ENCODE measurements at regions not wholly inside any gene's neighbourhood (a gene's known extent, or its start where the extent isn't known, plus 50 kb on each side); places are given as distances from the start of the nearest gene placed in this dataset.

DNA sequence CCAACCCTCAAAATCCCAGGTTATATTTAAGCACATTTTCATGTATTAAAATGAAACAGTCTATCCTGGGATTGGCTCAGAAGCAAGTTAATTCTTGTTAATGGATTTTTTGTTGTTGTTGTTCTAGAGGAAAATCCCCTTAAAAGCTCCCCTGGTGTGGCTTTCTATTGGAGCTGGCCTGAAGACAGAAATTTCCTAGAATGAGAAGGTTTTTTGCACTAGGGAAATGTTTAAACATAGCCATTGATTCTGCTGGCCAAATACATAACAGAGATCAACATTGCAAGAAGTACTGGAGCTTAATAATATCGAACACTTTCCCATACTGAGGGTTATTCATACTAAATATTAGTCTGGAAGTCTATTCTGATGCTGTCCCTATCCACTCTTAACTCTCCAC is 148.8 kb upstream of the PCDH18 start:
- ChIA-PET POLR2A (no interaction called here), CTCF (no interaction called here)
- Histone ChIP-seq H3K27ac (ENCODE audit: extremely low read depth, low read depth, low read length) (no peak overlapping the region), H3K9me3 (ENCODE audit: control insufficient read depth, insufficient read depth, low read depth, low read length) (no peaks in the 10 kb centered on the region), H3K4me1 (ENCODE audit: control insufficient read depth, insufficient read depth, low read length) (no peaks in the 10 kb centered on the region), H3K36me3 (ENCODE audit: control insufficient read depth in 2 of 2, insufficient read depth in 1 of 2, low read length in 2 of 2) (no peaks in the 10 kb centered on the region), H3K4me3 (ENCODE audit: low read depth, low read length) (no peak overlapping the region)
- TF ChIP-seq ZBTB7A (tag by site-specific recombination; IDR thresholded peaks at IDR 0.05; ENCODE audit: low read depth) (no peak), SP7 (tag by site-specific recombination; IDR thresholded peaks at IDR 0.05) (no peak), ZNF112 (tag by site-specific recombination; IDR thresholded peaks at IDR 0.05) (no peak), ZNF677 (tag by site-specific recombination; IDR thresholded peaks at IDR 0.05) (no peak), ZNF549 (tag by site-specific recombination; IDR thresholded peaks at IDR 0.05) (no peak), ZNF488 (tag by site-specific recombination; IDR thresholded peaks at IDR 0.05) (no peak), ZBTB48 (tag by site-specific recombination; IDR thresholded peaks at IDR 0.05) (no peak), ZNF585B (tag by site-specific recombination; IDR thresholded peaks at IDR 0.05) (no peak), ZNF202 (tag by site-specific recombination; IDR thresholded peaks at IDR 0.05; ENCODE audit: borderline replicate concordance) (no peak), ZBTB8A (tag by site-specific recombination; IDR thresholded peaks at IDR 0.05) (no peak), ZNF660 (tag by site-specific recombination; IDR thresholded peaks at IDR 0.05) (no peak), ZNF747 (tag by site-specific recombination; IDR thresholded peaks at IDR 0.05) (no peak), ZNF121 (tag by site-specific recombination; IDR thresholded peaks at IDR 0.05) (no peak), ZNF704 (tag by site-specific recombination; IDR thresholded peaks at IDR 0.05) (no peak), GLIS2 (tag by site-specific recombination; IDR thresholded peaks at IDR 0.05) (no peak)

GRCh38 chr4:137678796-137679195 is 146.5 kb upstream of the PCDH18 start:
- TF ChIP-seq ZNF596 (tag by site-specific recombination; IDR thresholded peaks at IDR 0.05) (no peak), ZNF654 (tag by site-specific recombination; IDR thresholded peaks at IDR 0.05; ENCODE audit: low read depth) (no peak), ZNF223 (tag by site-specific recombination; IDR thresholded peaks at IDR 0.05) (no peak), KLF17 (tag by site-specific recombination; IDR thresholded peaks at IDR 0.05) (no peak), KLF1 (tag by site-specific recombination; IDR thresholded peaks at IDR 0.05) (no peak), OSR2 (tag by site-specific recombination; IDR thresholded peaks at IDR 0.05) (no peak), ZNF560 (tag by site-specific recombination; IDR thresholded peaks at IDR 0.05; ENCODE audit: borderline replicate concordance) (no peak), BCL6B (tag by site-specific recombination; IDR thresholded peaks at IDR 0.05) (no peak), ZNF121 (tag by site-specific recombination; IDR thresholded peaks at IDR 0.05) (no peak), ZNF514 (tag by site-specific recombination; IDR thresholded peaks at IDR 0.05) (no peak), ZSCAN16 (tag by site-specific recombination; IDR thresholded peaks at IDR 0.05) (no peak)
- Histone ChIP-seq H3K4me1 (ENCODE audit: control insufficient read depth, insufficient read depth, low read length) (no peaks in the 10 kb centered on the region), H3K4me3 (ENCODE audit: low read depth, low read length) (no peak overlapping the region), H3K9me3 (ENCODE audit: control insufficient read depth, insufficient read depth, low read depth, low read length) (no peaks in the 10 kb centered on the region), H3K36me3 (ENCODE audit: control insufficient read depth in 2 of 2, insufficient read depth in 1 of 2, low read length in 2 of 2) (no peaks in the 10 kb centered on the region), H3K27ac (ENCODE audit: extremely low read depth, low read depth, low read length) (no peak overlapping the region)
- CTCF ChIA-PET, result no interaction called here
- POLR2A ChIA-PET, result no interaction called here

All from HEK293 (cell line).